HG03064 (cell line): ENCODE measurements at regions not wholly inside any gene's neighbourhood (a gene's known extent, or its start where the extent isn't known, plus 50 kb on each side); places are given as distances from the start of the nearest gene placed in this dataset.

Experiments
- ATAC-seq: cut with Tn5 transposase; IDR thresholded peaks from one replicate; pipeline ENCODE4 v1.9.1; 2021; ENCODE audit warnings: low read depth; ENCODE audit not compliant: unreplicated experiment

GRCh38 chr16:48011466-48011865 is 144.3 kb downstream of the ABCC12 start:
- ATAC-seq, result no peak

GRCh38 chr16:48008011-48008525 is 147.7 kb downstream of the ABCC12 start:
- ATAC-seq, result no peak

GRCh38 chr16:48004141-48004695 is 151.6 kb downstream of the ABCC12 start:
- ATAC-seq, result no peak

- ATAC-seq, result no peak
These were observed 152.4 kb downstream of the ABCC12 start for GRCh38 chr16:48003206-48003907.

- no peak for ATAC-seq
These were observed 154.4 kb downstream of the ABCC12 start for GRCh38 chr16:48001324-48001895.

GRCh38 chr16:48000622-48001021 is 155.2 kb downstream of the ABCC12 start:
- ATAC-seq, result no peak

- no peak for ATAC-seq
These were observed 156.2 kb downstream of the ABCC12 start for GRCh38 chr16:47999595-47999994.

- no peak for ATAC-seq
These were observed 160.4 kb downstream of the ABCC12 start for GRCh38 chr16:47995354-47995753.

- no peak for ATAC-seq
These were observed 164.3 kb downstream of the ABCC12 start for GRCh38 chr16:47991491-47991890.

- no peak for ATAC-seq
These were observed 165.1 kb downstream of the ABCC12 start for GRCh38 chr16:47990676-47991075.

- no peak for ATAC-seq
These were observed 168.7 kb downstream of the ABCC12 start for GRCh38 chr16:47987136-47987535.

- ATAC-seq, result no peak
These were observed 169.8 kb downstream of the ABCC12 start for GRCh38 chr16:47986031-47986430.

GRCh38 chr16:47984669-47985068 is 171.1 kb downstream of the ABCC12 start:
- ATAC-seq, result no peak

- no peak for ATAC-seq
These were observed 171.7 kb downstream of the ABCC12 start for GRCh38 chr16:47983999-47984580.

GRCh38 chr16:47980212-47980611 is 175.6 kb downstream of the ABCC12 start:
- no peak for ATAC-seq

- no peak for ATAC-seq
These were observed 176.1 kb downstream of the ABCC12 start for GRCh38 chr16:47979616-47980182.

GRCh38 chr16:47979164-47979520 is 176.7 kb downstream of the ABCC12 start:
- ATAC-seq, result no peak

GRCh38 chr16:47978491-47979163 is 177.2 kb downstream of the ABCC12 start:
- no peak for ATAC-seq

- ATAC-seq, result no peak
These were observed 178.0 kb downstream of the ABCC12 start for GRCh38 chr16:47977802-47978201.

GRCh38 chr16:47976636-47977210 is 179.1 kb downstream of the ABCC12 start:
- no peak for ATAC-seq
